Hypothalamus (tissue), 51 donors: ENCODE measurements at regions not wholly inside any gene's neighbourhood (a gene's known extent, or its start where the extent isn't known, plus 50 kb on each side); places are given as distances from the start of the nearest gene placed in this dataset.
"Not testable (repeated sequence)": the region's sequence is repeated elsewhere in the genome, so short reads cannot be mapped to it uniquely, and the experiment has no call there.

ENCODE experiments used
- DNase-seq, 51 donors: peaks; one replicate each; lab custom pipeline; 2025; lab: John Stamatoyannopoulos, UW

GRCh38 chr5:36778336-36778735 is 98.2 kb upstream of the NIPBL start:
- DNase-seq, result no peak

- DNase-seq, result not testable (repeated sequence)
Observed at GRCh38 chr5:36782612-36783011, 94.0 kb upstream of the NIPBL start.

GRCh38 chr5:36786448-36787012 is 90.0 kb upstream of the NIPBL start:
- DNase-seq, result no peak

- DNase-seq, result no peak
Observed at GRCh38 chr5:36787365-36788093, 89.0 kb upstream of the NIPBL start.

- no peak for DNase-seq
Observed at GRCh38 chr5:36790847-36791246, 85.7 kb upstream of the NIPBL start.

- no peak for DNase-seq
Observed at GRCh38 chr5:36792560-36793180, 83.9 kb upstream of the NIPBL start.

- no peak for DNase-seq
Observed at GRCh38 chr5:36795366-36795765, 81.2 kb upstream of the NIPBL start.

GRCh38 chr5:36796155-36796554 is 80.4 kb upstream of the NIPBL start:
- no peak for DNase-seq

- no peak for DNase-seq
Observed at GRCh38 chr5:36801523-36801922, 75.0 kb upstream of the NIPBL start.

- no peak for DNase-seq
Observed at GRCh38 chr5:36802187-36802586, 74.4 kb upstream of the NIPBL start.

- not testable (repeated sequence) for DNase-seq
Observed at GRCh38 chr5:36813249-36813648, 63.3 kb upstream of the NIPBL start.

- DNase-seq, result no peak
Observed at GRCh38 chr5:36815871-36816270, 60.7 kb upstream of the NIPBL start.

- no peak for DNase-seq
Observed at GRCh38 chr5:36820900-36821299, 55.7 kb upstream of the NIPBL start.

GRCh38 chr5:36826694-36827093 is 49.9 kb upstream of the NIPBL start:
- no peak for DNase-seq
